GM12864 (cell line): ENCODE measurements at regions not wholly inside any gene's neighbourhood (a gene's known extent, or its start where the extent isn't known, plus 50 kb on each side); places are given as distances from the start of the nearest gene placed in this dataset.

Experiments
- DNase-seq: peaks from one replicate; pipeline ENCODE4 v3.0.0-alpha.2; 2011; ENCODE audit warnings: low read depth
- H3K4me3 ChIP-seq: 2 replicates; pipeline ENCODE4 v1.5.1; 2011; ENCODE audit warnings: mild to moderate bottlenecking, low read depth, low read length, control low read depth
- TF ChIP-seq, protein P1 (sequence below): IDR thresholded peaks from 2 replicates; pipeline ENCODE4 v1.5.1; 2011; ENCODE audit warnings: low read depth, mild to moderate bottlenecking, moderate library complexity, low read length, control low read depth, inconsistent platforms; ENCODE audit errors: missing control alignments

GRCh38 chr5:58121391-58121790, 338.5 kb downstream of the PLK2 start:
- no peak overlapping the region for H3K4me3 ChIP-seq
- TF ChIP-seq, protein P1, sequence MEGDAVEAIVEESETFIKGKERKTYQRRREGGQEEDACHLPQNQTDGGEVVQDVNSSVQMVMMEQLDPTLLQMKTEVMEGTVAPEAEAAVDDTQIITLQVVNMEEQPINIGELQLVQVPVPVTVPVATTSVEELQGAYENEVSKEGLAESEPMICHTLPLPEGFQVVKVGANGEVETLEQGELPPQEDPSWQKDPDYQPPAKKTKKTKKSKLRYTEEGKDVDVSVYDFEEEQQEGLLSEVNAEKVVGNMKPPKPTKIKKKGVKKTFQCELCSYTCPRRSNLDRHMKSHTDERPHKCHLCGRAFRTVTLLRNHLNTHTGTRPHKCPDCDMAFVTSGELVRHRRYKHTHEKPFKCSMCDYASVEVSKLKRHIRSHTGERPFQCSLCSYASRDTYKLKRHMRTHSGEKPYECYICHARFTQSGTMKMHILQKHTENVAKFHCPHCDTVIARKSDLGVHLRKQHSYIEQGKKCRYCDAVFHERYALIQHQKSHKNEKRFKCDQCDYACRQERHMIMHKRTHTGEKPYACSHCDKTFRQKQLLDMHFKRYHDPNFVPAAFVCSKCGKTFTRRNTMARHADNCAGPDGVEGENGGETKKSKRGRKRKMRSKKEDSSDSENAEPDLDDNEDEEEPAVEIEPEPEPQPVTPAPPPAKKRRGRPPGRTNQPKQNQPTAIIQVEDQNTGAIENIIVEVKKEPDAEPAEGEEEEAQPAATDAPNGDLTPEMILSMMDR, result no peak
- DNase-seq, result no peak

DNA sequence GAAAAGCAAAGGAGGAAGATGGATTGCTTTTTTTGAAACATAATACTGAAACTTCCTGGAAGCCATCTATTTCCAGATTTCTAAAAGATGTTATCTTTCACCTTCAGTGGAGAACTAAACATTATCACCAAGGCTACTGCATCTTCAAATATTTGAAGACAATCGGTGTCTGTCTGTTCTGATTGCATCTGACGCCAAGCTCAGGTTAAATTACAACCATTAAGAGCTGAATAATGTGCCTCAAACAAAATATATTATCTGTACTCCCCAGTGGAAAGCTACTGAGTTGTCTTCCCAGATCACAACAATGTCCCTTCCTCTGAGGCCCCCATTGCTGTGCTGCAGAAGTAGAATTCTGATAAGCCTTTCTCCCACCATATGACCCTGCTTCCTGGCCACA, 342.3 kb downstream of the PLK2 start:
- TF ChIP-seq, protein P1, result no peak
- H3K4me3 ChIP-seq, result no peak overlapping the region
- no peak for DNase-seq

DNA sequence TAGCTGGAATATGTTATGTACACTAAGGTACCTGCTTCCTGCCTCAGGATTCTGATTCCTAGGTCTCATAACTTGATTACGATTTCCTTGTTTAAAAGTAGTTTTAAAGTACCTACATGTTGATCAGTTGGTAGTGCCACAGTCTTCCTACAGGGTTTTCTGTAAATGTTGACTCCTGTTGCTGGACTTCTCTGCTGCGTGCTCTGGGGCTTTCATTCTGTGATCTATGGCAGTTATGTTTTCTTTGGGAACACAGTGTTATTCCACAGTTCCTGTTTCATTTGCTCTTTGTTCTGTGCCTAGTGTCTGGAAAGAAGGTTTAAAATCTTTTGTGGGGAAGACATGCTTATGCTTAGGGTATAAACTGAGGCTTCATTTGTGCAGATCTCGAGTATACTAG, 343.5 kb downstream of the PLK2 start:
- no peak overlapping the region for H3K4me3 ChIP-seq
- DNase-seq, result no peak
- TF ChIP-seq, protein P1, result no peak

- TF ChIP-seq, protein P1, result no peak
- no peak for DNase-seq
- no peak overlapping the region for H3K4me3 ChIP-seq
Observed at GRCh38 chr5:58115811-58116210, 344.1 kb downstream of the PLK2 start.

GRCh38 chr5:58114324-58114723, 345.6 kb downstream of the PLK2 start:
- TF ChIP-seq, protein P1, result no peak
- DNase-seq, result no peak
- no peak overlapping the region for H3K4me3 ChIP-seq

- TF ChIP-seq, protein P1, result no peak
- no peak overlapping the region for H3K4me3 ChIP-seq
- DNase-seq, result no peak
Observed at GRCh38 chr5:58113172-58113571, 346.7 kb downstream of the PLK2 start.

GRCh38 chr5:58108511-58108910, 351.4 kb downstream of the PLK2 start:
- TF ChIP-seq, protein P1, result no peak
- no peak for DNase-seq
- no peak overlapping the region for H3K4me3 ChIP-seq
